ENCODE measurements at regions not wholly inside any gene's neighbourhood (a gene's known extent, or its start where the extent isn't known, plus 50 kb on each side); places are given as distances from the start of the nearest gene placed in this dataset.

DNA sequence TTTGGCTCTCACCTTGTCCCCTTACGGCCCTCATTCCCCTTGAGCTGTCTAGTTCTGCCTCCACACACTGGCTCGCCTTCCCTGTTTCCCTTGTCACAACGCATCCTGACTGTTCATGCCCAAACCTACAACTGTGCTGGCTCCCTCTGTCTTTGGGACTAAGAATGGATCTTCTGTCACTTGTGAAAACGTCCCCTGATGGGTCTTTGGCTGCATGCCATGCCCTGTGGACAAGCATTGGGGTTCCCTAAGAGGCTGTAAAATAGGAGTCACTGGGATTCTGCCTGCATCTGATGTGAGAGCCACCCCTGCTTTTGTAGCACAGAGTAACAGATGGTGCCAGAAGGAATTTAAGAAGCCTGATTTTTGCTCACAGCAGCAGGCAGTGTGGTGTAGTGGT is 285.3 kb upstream of the CRY1 start:
- no peak for TF ChIP-seq NFIC (IDR thresholded peaks at IDR 0.05)
- no peak for TF ChIP-seq TCF12 (IDR thresholded peaks at IDR 0.05; ENCODE audit: low read depth)
- TF ChIP-seq, protein P1, sequence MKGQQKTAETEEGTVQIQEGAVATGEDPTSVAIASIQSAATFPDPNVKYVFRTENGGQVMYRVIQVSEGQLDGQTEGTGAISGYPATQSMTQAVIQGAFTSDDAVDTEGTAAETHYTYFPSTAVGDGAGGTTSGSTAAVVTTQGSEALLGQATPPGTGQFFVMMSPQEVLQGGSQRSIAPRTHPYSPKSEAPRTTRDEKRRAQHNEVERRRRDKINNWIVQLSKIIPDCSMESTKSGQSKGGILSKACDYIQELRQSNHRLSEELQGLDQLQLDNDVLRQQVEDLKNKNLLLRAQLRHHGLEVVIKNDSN (IDR thresholded peaks at IDR 0.05), result no peak
- no peak for TF ChIP-seq EP300 (IDR thresholded peaks at IDR 0.05; ENCODE audit: borderline replicate concordance)
- TF ChIP-seq CEBPB (IDR thresholded peaks at IDR 0.05), result no peak
- TF ChIP-seq YY1 (IDR thresholded peaks at IDR 0.05; ENCODE audit: low read depth), result no peak
- TF ChIP-seq RAD21 (IDR thresholded peaks at IDR 0.05; ENCODE audit: low read depth), result no peak
- TF ChIP-seq, protein P2, sequence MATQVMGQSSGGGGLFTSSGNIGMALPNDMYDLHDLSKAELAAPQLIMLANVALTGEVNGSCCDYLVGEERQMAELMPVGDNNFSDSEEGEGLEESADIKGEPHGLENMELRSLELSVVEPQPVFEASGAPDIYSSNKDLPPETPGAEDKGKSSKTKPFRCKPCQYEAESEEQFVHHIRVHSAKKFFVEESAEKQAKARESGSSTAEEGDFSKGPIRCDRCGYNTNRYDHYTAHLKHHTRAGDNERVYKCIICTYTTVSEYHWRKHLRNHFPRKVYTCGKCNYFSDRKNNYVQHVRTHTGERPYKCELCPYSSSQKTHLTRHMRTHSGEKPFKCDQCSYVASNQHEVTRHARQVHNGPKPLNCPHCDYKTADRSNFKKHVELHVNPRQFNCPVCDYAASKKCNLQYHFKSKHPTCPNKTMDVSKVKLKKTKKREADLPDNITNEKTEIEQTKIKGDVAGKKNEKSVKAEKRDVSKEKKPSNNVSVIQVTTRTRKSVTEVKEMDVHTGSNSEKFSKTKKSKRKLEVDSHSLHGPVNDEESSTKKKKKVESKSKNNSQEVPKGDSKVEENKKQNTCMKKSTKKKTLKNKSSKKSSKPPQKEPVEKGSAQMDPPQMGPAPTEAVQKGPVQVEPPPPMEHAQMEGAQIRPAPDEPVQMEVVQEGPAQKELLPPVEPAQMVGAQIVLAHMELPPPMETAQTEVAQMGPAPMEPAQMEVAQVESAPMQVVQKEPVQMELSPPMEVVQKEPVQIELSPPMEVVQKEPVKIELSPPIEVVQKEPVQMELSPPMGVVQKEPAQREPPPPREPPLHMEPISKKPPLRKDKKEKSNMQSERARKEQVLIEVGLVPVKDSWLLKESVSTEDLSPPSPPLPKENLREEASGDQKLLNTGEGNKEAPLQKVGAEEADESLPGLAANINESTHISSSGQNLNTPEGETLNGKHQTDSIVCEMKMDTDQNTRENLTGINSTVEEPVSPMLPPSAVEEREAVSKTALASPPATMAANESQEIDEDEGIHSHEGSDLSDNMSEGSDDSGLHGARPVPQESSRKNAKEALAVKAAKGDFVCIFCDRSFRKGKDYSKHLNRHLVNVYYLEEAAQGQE (IDR thresholded peaks at IDR 0.05; ENCODE audit: low read depth), result no peak
- TF ChIP-seq TEAD4 (IDR thresholded peaks at IDR 0.05), result no peak
- no peak for TF ChIP-seq EGR1 (IDR thresholded peaks at IDR 0.05)
- no peak for TF ChIP-seq ZBTB7A (IDR thresholded peaks at IDR 0.05; ENCODE audit: low read depth)
- no peak for TF ChIP-seq TAF1 (IDR thresholded peaks at IDR 0.05; ENCODE audit: low read depth)
- TF ChIP-seq, protein P3, sequence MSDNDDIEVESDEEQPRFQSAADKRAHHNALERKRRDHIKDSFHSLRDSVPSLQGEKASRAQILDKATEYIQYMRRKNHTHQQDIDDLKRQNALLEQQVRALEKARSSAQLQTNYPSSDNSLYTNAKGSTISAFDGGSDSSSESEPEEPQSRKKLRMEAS (IDR thresholded peaks at IDR 0.05), result no peak
- no peak for TF ChIP-seq FOXM1 (IDR thresholded peaks at IDR 0.05; ENCODE audit: borderline replicate concordance, low read depth)

DNA sequence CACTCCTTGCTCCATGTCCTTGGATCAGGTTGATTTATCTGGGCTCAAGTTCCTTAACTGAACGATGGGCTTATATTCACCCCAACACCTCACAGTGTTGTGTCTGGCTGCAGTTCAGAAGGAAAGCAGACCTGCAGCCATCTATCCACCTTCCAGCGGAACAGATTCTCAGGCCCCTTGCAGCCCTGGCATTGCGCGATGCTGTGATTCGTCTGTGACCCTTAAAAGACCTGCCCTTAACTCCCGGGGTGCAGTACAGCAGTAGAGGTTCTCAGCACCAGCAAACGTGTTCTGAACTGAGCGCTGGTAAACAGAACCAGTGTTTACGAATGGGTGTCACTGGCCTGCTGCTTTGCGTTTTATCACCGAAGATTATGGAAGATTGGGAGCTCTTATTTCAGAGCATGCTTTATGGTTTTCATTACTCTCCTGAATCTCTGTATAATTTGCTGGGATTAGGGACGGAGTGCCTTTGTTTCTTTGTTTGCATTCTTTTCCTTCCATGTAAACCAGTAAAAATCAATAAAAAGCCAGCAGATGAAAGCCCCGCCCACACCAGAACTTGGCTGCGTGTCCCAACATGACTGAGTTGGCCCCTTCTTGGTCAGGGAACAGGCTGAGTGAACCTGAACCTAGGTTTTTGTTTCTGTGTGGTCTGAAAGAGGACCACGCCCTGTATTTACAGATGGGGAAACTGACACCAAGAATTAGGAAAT is 286.7 kb upstream of the CRY1 start:
- TF ChIP-seq, protein P2 (IDR thresholded peaks at IDR 0.05; ENCODE audit: low read depth), result no peak
- TF ChIP-seq CEBPB (IDR thresholded peaks at IDR 0.05) (no peak), EGR1 (IDR thresholded peaks at IDR 0.05) (no peak), YY1 (IDR thresholded peaks at IDR 0.05; ENCODE audit: low read depth) (no peak), TEAD4 (IDR thresholded peaks at IDR 0.05) (no peak), FOXM1 (IDR thresholded peaks at IDR 0.05; ENCODE audit: borderline replicate concordance, low read depth) (no peak), TAF1 (IDR thresholded peaks at IDR 0.05; ENCODE audit: low read depth) (no peak), EP300 (IDR thresholded peaks at IDR 0.05; ENCODE audit: borderline replicate concordance) (no peak), ZBTB7A (IDR thresholded peaks at IDR 0.05; ENCODE audit: low read depth) (no peak), NFIC (IDR thresholded peaks at IDR 0.05) (no peak), TCF12 (IDR thresholded peaks at IDR 0.05; ENCODE audit: low read depth) (no peak), CREB1 (IDR thresholded peaks at IDR 0.05; ENCODE audit: low read depth) (no peak), RAD21 (IDR thresholded peaks at IDR 0.05; ENCODE audit: low read depth) (no peak)
- TF ChIP-seq, protein P3 (IDR thresholded peaks at IDR 0.05), result no peak
- TF ChIP-seq, protein P1 (IDR thresholded peaks at IDR 0.05), result no peak

DNA sequence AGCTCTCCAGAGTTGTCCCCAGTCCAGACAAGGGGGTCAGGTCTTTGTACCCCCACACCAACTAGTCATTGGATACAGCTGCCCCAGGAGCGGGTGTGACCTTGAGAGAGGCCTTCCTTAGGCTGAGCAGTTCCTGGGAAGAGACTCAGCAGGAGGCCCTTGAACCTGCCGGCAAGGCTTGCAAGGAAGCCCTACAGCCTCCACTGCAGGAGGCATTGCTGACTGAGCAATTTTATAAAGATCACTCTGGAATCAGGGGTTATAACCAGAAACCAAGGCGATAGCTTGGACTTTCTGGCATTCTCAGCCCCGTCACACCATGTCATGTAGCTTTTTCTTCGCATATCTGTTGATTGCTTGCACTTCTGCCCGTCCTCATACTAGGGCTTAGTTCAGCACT is 291.3 kb upstream of the CRY1 start:
- TF ChIP-seq, protein P1 (IDR thresholded peaks at IDR 0.05), result no peak
- TF ChIP-seq EP300 (IDR thresholded peaks at IDR 0.05; ENCODE audit: borderline replicate concordance), result no peak
- no peak for TF ChIP-seq NFIC (IDR thresholded peaks at IDR 0.05)
- TF ChIP-seq TCF12 (IDR thresholded peaks at IDR 0.05; ENCODE audit: low read depth), result no peak
- TF ChIP-seq TAF1 (IDR thresholded peaks at IDR 0.05; ENCODE audit: low read depth), result no peak
- no peak for TF ChIP-seq EGR1 (IDR thresholded peaks at IDR 0.05)
- no peak for TF ChIP-seq CREB1 (IDR thresholded peaks at IDR 0.05; ENCODE audit: low read depth)
- no peak for TF ChIP-seq FOXM1 (IDR thresholded peaks at IDR 0.05; ENCODE audit: borderline replicate concordance, low read depth)
- TF ChIP-seq, protein P3 (IDR thresholded peaks at IDR 0.05), result no peak
- TF ChIP-seq ZBTB7A (IDR thresholded peaks at IDR 0.05; ENCODE audit: low read depth), result no peak
- no peak for TF ChIP-seq YY1 (IDR thresholded peaks at IDR 0.05; ENCODE audit: low read depth)
- no peak for TF ChIP-seq TEAD4 (IDR thresholded peaks at IDR 0.05)
- TF ChIP-seq, protein P2 (IDR thresholded peaks at IDR 0.05; ENCODE audit: low read depth), result no peak
- no peak for TF ChIP-seq RAD21 (IDR thresholded peaks at IDR 0.05; ENCODE audit: low read depth)
- TF ChIP-seq CEBPB (IDR thresholded peaks at IDR 0.05), result no peak

Measured in Ishikawa (cell line).